RPMI7951 (cell line): ENCODE measurements at regions not wholly inside any gene's neighbourhood (a gene's known extent, or its start where the extent isn't known, plus 50 kb on each side); places are given as distances from the start of the nearest gene placed in this dataset.

Experiments
- DNase-seq: peaks from one replicate; pipeline ENCODE4 v3.0.0-alpha.2; 2012; ENCODE audit warnings: low read depth

DNA sequence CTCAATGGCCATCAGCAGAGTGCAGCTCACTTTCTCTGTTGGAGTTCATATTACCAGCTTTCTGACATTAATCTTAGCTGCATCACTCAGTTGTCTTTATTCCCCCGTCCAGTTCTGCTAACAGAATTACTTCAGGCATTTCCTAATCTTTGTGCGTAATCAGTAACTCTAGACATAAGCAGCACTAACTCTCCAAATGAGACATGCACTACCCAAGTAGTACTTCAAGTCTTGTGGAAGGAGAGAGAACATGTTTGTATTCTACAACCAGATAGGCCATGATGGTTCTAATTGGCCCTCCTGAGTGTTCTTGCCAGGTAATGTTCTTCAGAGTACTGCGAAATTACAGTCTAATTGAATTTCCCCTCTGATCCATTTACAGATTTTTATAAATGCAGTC, 448.5 kb upstream of the RPS6KA3 start:
- DNase-seq, result no peak

GRCh38 chrX:20712811-20713210, 446.1 kb upstream of the RPS6KA3 start:
- peak; percentile 0 for DNase-seq

DNA sequence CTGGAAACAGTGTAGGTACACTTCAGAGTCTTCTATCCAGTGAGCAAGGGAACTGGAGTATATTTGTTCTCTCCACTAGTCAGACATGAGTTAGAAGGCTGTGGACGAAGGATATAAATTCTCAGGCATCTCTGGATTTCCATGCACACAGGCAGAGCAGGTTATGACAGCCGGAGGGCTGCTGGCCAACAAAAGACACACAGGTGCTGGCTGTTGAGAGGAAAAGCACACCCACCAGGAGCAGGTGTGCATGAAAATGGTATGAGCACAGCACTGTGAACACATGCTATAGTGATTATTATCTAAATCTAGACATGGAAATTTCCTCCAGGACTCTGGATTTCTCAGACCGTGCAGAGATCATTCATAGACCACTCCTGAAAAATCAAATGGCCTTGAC, 444.7 kb upstream of the RPS6KA3 start:
- DNase-seq, result no peak

DNA sequence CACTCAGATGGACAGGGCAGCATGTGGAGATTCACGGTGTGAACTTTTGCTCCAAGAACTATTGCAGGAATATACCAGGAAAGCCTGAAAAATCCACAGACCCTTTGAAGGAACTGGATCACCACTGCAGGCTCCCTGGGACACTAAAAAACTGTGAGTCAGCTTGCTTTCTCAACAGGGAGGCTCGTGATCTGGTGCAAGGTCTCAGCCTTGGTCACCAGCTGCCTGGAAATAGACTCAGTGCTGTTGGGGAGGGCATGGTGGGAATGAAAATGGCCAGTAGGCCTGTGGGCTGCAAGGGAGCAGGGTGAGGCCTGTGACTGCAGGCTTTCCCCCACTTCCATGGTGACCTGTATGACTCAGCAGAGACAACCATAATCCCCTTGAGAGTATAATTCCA, 426.4 kb upstream of the RPS6KA3 start:
- no peak for DNase-seq

GRCh38 chrX:20686256-20686655, 419.5 kb upstream of the RPS6KA3 start:
- no peak for DNase-seq

GRCh38 chrX:20685652-20686051, 418.9 kb upstream of the RPS6KA3 start:
- DNase-seq, result no peak

GRCh38 chrX:20681683-20682082, 415.0 kb upstream of the RPS6KA3 start:
- no peak for DNase-seq

GRCh38 chrX:20680998-20681397, 414.3 kb upstream of the RPS6KA3 start:
- DNase-seq, result no peak

DNA sequence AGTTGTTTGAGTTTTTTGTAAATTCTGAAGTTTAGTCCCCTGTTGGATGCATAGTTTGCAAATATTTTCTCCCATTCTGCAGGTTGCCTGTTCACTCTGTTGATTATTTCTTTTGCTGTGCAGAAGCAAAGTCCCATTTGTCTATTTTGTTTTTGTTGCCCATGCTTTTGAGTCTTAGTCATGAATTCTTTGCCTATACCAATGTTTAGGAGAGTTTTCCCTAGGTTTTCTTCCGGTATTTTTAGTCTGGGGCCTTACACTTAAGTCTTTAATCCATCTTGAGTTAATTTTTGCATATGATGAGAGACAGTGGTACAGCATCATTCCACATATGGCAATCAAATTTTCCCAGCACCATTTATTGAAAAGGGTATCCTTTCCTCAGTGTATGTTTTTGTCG, 405.8 kb upstream of the RPS6KA3 start:
- DNase-seq, result no peak

GRCh38 chrX:20671746-20672145, 405.0 kb upstream of the RPS6KA3 start:
- DNase-seq, result peak; percentile 33

DNA sequence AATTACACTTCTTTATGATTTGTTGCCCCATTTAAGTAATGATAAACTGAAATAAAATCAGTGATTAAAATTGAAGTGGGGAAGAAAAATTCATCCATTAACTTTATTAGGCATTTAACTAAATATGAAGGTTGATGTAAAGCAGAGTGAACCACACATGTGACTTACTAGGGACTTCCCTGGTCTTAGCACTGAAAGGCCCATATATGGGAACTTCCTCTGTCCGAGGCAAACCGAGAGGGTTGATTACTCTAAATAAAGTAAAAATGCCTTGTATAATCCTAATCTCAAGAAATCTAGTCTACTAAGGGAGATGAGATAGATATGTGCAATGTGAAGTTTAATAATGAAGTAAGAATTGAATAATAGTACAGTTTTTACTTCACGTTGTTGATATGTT, 403.9 kb upstream of the RPS6KA3 start:
- no peak for DNase-seq

DNA sequence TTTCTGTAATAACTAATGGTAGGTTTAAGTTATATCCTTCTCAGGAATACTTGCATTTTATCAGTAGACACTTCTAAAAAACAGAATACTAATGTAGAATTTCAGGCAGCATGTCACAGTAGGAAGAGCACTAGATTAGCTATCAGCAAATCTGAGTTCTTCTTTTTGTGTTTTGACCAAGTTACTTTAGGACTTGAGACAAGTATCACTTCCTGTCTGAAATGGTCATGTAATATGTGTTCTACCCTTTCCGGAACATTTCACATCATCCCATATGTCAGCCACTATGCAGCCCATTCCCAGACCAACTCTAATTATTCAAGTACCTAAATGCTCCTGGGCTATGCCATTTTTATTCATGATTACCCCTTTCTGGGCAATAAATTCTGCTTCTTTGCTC, 401.8 kb upstream of the RPS6KA3 start:
- no peak for DNase-seq

GRCh38 chrX:20666331-20666730, 399.6 kb upstream of the RPS6KA3 start:
- no peak for DNase-seq

DNA sequence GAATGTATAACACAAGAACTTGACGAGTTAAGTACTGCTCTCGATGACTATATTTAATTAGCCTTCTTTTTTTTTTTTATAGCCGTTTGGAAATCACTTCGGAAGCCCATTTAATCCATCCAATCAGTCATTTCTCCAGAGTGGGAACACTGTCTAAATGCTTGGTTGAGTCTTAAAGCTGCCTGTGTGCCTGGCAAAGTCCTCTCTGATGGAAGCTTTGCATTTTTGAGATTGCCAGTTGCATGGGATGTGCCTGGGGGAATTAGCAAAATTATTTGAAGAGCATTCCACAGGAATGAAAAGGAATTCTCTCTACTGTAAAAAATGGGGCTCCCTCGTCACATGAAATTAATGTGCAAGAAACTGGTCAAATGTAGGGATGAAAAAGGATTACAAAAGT, 398.8 kb upstream of the RPS6KA3 start:
- no peak for DNase-seq

GRCh38 chrX:20664774-20665173, 398.1 kb upstream of the RPS6KA3 start:
- DNase-seq, result no peak

DNA sequence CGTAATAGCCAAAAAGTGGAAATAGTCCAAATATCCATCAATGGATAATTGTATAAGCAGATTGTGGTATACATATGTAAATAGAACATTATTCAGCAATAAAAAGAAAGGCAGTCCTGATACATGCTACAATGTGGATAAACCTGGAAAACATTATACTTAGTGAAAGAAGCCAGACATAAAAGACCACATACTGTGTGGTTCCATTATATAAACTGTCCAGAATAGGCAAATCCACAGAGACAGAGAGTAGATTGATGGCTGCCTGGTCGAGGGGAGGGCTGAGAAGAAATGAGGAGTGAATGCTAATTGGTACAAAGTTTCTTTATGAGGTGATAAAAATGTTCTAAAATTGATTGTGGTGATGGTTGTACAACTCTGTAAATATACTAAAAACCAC, 397.4 kb upstream of the RPS6KA3 start:
- DNase-seq, result no peak

DNA sequence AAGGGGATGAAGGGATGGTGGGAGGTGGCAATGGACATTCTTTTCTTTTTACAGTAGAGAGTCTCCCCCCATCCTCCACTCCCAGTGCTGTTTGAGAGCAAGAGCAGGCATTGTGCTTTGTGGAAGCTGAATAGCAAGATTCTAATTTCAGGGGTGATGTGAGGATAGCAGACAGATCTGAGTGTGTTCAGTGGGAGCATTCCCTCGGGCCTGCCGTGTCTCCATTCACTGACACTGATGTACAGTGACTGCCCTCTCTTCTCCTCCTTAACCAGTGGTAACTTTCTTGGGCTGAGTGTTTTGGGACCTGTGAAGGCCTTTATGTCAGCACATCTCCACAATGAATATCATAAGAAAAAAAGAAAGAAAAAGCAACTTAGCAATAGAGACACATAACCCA, 396.6 kb upstream of the RPS6KA3 start:
- DNase-seq, result no peak

GRCh38 chrX:20656721-20657120, 390.0 kb upstream of the RPS6KA3 start:
- DNase-seq, result no peak

GRCh38 chrX:20654596-20655106, 387.9 kb upstream of the RPS6KA3 start:
- DNase-seq, result no peak

DNA sequence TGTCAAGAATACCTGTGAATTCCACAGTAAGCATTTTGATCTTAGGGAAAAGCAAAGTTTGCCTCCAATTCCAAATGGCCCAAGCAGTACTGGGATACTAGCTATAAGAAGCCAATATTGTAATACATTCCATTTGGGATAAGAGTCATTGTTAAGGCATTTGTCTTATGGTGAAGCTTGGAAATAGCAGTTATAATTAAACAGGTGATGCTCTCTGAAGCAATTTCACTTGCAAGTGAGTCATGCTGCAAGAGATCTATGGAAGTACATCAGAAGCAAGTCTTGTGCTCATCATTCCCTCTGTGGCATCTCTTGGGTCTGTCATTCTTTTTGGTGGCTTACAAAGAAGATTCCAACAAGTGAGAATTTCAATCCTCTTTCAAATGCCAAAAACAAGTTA, 386.4 kb upstream of the RPS6KA3 start:
- DNase-seq, result no peak

- DNase-seq, result no peak
These were observed 375.2 kb upstream of the RPS6KA3 start for GRCh38 chrX:20641954-20642353.

GRCh38 chrX:20639115-20639514, 372.4 kb upstream of the RPS6KA3 start:
- DNase-seq, result no peak

- DNase-seq, result no peak
These were observed 370.6 kb upstream of the RPS6KA3 start for GRCh38 chrX:20637351-20637750.

GRCh38 chrX:20633451-20633850, 366.7 kb upstream of the RPS6KA3 start:
- DNase-seq, result no peak

DNA sequence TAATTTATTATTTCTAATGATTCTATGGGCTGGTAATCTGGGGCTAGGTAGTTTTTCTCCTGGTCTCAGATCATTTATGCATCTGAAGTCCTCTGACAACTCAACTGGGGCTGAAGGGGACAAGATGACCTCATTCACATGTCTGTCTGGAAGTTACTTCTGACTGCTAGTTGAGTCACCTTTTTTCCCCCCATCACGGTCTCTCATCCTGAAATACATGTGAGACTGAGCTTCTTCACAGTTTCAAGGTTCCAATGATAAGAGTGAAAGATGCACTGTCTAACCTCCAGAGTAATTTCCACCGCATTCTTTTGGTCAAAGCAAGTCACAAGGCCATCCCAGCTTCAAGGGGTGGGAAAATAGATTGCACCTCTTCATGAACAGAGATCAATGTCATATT, 356.7 kb upstream of the RPS6KA3 start:
- DNase-seq, result peak; percentile 52
